Stimulated activated naive CD8-positive, alpha-beta T cell treated with anti-CD3 and anti-CD28 coated beads, Interleukin-15, amount 100 ng/mL, for 72 hours (primary cell): ENCODE measurements at regions not wholly inside any gene's neighbourhood (a gene's known extent, or its start where the extent isn't known, plus 50 kb on each side); places are given as distances from the start of the nearest gene placed in this dataset.
A peak's percentile ranks its signal among the peaks of the same experiment; 100 is the strongest.

Experiments
- ATAC-seq: fragments of 150-1000 bp; cut with Tn5 transposase; 2 replicates; pipeline ENCODE4 v1.10.0; 2021; ENCODE audit warnings: mild to moderate bottlenecking, moderate library complexity
- DNase-seq, 2 donors: peaks; one replicate each; pipeline ENCODE4 v3.0.0; 2021 to 2022
- H3K27ac Mint-ChIP-seq, 2 donors: one replicate each; pipeline ENCODE4 v1.8.0; 2022; ENCODE audit warnings: mild to moderate bottlenecking in 2 of 2, mixed read lengths in 2 of 2, moderate library complexity in 2 of 2
- H3K27me3 Mint-ChIP-seq: one replicate; pipeline ENCODE4 v1.8.0; 2022; ENCODE audit warnings: mixed read lengths
- H3K4me1 Mint-ChIP-seq: one replicate; pipeline ENCODE4 v1.8.0; 2022; ENCODE audit warnings: mild to moderate bottlenecking, mixed read lengths
- H3K4me3 Mint-ChIP-seq, 2 donors: one replicate each; pipeline ENCODE4 v1.8.0; 2022; ENCODE audit warnings: mild to moderate bottlenecking in 2 of 2, mixed read lengths in 2 of 2, moderate library complexity in 1 of 2
- H3K9me3 Mint-ChIP-seq, 2 donors: one replicate each; pipeline ENCODE4 v1.8.0; 2022; ENCODE audit warnings: mixed read lengths in 2 of 2

DNA sequence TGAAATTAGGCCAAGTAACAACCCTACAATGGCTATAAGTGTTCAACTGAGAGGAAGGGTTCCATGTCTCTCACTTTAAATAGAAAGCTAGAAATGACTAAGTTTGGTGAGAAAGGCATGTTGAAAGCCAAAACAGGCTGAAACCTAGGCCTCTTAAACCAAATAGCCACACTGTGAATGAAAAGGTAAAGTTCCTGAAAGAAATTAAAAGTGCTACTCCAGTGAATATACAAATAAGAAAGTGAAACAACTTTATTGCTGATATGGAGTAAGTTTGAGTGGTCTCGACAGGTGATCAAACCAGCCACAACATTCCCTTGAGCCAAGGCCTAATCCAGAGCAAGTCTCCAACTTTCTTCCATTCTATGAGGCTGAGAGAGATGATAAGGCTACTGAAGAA is 209.6 kb downstream of the KLF12 start:
- Mint-ChIP-seq H3K4me3 (peak overlapping the region; percentile 60 to 70), H3K27ac (peak overlapping the region; percentile 56 to 74), H3K4me1 (peaks cover 70% of the 10 kb centered on the region), H3K27me3 (no peaks in the 10 kb centered on the region), H3K9me3 (no peaks in the 10 kb centered on the region)
- ATAC-seq (peak; percentile 92), DNase-seq (peak in 1 of 2 donors; percentile 17)

DNA sequence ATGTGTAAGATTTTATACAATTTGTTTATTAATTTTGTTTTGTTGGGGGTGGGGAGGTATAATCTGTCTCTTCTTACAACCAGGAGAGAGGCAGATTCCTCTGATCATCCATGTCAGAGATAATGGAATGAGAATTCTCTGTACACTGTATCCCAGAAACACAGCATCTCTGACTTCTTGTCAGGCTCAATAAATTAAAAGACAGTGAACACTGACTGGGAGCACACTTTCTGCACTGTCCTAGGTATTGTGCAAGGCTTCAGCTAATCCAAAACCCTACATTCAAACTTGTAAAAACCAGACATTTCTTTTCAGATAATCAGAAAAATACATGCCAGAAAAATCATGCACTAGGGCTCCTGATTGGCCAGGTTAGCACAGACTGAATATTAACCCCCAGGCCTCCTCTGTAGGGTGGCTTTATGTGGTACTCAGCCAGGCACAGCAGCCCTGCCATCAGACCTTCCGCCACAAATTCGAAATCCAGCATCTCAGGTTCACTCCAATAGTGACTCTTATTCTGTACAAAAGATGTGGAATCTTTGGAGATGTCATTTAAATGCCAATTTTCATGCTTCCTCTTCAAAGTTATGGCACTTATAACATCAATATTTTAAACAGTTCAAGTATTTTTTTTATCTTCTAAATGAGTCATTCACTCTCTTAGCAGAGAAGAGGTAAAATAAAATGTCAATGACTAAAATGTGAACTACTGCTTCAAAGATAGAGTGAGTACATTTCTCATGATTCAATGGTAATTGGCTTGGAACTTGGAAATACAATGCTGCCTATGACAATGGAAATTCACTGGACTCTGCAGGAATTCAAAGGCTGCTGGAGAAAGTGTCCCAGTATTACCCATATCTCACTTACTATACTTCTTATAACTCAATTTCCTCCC is 211.5 kb downstream of the KLF12 start:
- H3K27ac Mint-ChIP-seq, result no peak overlapping the region
- H3K27me3 Mint-ChIP-seq, result no peaks in the 10 kb centered on the region
- no peaks in the 10 kb centered on the region for H3K9me3 Mint-ChIP-seq
- peak overlapping the region in 1 of 2 donors; percentile 24 for H3K4me3 Mint-ChIP-seq
- peaks cover 71% of the 10 kb centered on the region for H3K4me1 Mint-ChIP-seq
- ATAC-seq, result peak; percentile 65
- DNase-seq, result no peak

DNA sequence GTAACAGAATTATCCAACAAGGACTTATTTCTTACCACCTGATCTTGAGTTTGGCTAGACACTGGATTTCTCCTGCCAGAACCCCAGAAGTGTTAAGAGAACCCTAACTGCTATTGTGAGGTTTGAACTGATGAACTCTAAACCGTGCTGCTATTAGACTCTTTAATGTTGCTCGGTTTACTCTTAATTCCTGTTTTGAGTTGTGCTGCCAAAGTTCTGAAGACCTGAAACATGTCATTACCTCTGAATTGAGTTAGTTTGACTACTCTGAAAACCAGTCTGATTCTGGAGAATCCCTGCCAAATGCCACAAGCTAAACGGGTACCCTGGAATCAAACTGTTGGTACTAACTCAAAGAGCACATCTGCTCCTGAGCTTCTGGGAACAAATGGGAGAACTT is 215.5 kb downstream of the KLF12 start:
- Mint-ChIP-seq H3K27ac (no peak overlapping the region), H3K27me3 (no peaks in the 10 kb centered on the region), H3K4me1 (peaks cover 48% of the 10 kb centered on the region), H3K4me3 (no peak overlapping the region), H3K9me3 (no peaks in the 10 kb centered on the region)
- no peak for ATAC-seq
- no peak for DNase-seq

DNA sequence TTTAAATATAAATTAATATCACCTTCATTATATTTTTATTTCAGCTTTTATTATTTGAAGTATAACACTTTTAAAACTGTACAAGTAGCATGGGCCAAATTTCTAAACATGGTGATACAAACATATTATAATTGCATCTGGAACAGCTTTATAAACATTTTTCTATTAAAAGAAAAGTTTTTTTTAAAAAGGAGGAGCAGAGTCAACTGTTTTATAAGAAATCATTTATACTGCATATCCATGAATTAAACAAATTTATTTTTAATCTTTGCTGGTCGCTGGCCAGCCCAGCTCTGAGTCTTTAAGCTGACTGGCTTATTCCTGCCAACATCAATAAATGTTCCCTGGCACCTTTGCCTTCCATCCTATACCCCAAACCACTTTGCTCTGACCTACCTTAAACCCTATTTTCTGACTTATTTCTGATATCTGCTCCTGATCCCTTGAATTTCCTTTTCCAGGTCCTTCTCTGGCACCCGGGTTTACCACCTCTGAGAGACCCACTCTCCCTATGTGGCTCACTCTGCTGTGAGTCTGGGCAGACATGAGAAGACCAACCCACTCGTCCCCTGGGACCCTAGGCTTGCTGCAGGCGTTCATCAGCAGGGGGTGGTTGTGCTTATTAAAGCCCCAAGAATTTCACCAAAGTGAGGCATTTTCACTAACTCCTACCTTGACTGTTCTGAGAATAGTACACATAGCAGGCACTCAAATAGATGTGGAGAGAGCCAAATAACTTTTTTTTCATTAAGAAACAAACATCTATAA is 220.3 kb downstream of the KLF12 start:
- DNase-seq (no peak), ATAC-seq (no peak)
- Mint-ChIP-seq H3K27ac (no peak overlapping the region), H3K4me1 (peaks cover 20% of the 10 kb centered on the region), H3K27me3 (no peaks in the 10 kb centered on the region), H3K9me3 (no peaks in the 10 kb centered on the region), H3K4me3 (no peak overlapping the region)

DNA sequence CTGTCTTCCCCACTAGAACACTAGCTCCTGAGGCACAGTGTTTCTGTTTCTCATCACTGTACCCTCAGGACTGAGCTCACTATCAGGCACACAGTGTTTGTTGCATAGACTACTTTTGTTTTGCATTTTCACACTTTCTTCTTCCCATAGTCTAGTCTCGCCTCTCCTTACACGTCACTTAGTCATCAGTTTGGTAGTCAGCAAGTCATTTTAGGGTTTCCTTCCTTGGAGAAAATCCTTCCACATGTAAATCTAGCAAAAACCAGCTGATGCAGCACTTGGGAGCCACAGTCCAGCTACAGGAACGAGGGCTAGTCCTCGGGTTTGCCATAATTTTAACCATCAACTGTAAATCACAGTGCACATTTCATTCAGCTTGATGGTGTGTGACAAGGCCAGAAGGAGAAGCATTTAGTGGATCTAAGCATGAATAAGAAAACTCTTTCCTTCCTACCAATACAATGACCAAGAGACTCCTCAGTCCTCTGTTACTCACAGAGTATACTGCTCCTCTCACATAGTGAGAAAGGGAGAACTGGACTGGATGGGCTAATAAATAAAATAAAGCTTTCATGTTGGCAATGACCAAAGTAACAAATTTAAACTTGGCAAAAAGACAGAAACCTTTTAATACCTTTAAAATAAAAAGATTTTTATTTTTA is 221.0 kb downstream of the KLF12 start:
- Mint-ChIP-seq H3K4me1 (peaks cover 13% of the 10 kb centered on the region), H3K27ac (peak overlapping the region in 1 of 2 donors; percentile 64), H3K9me3 (no peaks in the 10 kb centered on the region), H3K27me3 (no peaks in the 10 kb centered on the region), H3K4me3 (no peak overlapping the region)
- ATAC-seq (peak; percentile 72), DNase-seq (no peak)

DNA sequence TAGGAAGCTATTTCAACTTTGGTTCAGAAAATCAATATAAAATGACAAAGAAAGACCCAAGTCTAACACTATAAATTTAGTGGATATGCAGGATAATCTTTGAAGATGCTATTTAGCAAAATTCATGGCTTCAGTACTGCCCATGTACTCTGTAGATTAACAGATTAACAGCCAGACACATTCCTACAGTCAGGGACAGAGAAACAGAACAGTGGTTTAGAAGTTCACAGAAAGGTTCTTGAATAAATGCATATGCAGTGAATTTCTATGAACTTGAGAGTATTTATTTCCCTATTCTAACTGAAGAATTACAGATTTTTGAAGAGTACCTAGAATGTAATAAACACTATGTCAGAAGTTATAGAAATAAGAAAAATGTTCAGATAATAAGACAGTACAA is 222.8 kb downstream of the KLF12 start:
- peaks cover 10% of the 10 kb centered on the region for H3K4me1 Mint-ChIP-seq
- no peak overlapping the region for H3K4me3 Mint-ChIP-seq
- no peak overlapping the region for H3K27ac Mint-ChIP-seq
- no peak for ATAC-seq
- no peaks in the 10 kb centered on the region for H3K27me3 Mint-ChIP-seq
- no peaks in the 10 kb centered on the region for H3K9me3 Mint-ChIP-seq
- DNase-seq, result no peak

DNA sequence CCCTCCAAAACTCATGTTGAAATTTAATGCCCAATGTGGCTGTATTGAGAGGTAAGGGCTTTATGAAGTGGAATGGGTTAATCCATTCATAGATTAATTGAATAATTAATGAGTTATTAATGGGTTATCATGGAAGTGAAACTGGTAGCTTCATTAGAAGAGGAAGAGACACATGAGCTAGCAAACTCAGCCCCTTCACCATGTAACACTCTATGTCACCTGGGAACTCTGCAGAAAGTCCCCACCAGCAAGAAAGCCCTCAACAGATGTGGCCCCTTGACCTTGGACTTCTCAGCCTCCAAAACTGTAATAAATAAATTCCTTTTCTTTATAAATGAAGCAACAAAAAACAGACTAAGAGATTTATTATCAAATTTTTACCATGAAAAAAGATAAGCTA is 223.5 kb downstream of the KLF12 start:
- peaks cover 10% of the 10 kb centered on the region for H3K4me1 Mint-ChIP-seq

DNA sequence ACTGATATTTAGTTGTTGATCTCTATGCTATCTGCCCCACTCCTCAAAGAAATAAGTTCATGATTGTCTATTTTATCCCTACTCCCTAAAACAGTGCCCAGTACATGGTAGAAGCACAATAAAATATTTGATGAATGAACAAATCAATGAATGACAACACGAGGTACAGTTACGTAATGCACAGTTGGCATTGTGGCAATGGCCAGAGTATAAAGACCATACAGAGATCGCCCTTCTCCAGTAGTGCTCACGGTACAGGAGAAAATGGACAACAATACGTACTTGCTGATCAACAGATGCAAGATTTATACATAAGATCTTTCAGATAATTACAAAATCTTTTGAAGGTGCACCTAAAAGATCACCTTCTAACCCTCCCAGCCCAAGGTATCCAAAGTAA is 225.4 kb downstream of the KLF12 start:
- peak overlapping the region in 1 of 2 donors; percentile 28 for H3K27ac Mint-ChIP-seq
- no peaks in the 10 kb centered on the region for H3K27me3 Mint-ChIP-seq
- H3K9me3 Mint-ChIP-seq, result no peaks in the 10 kb centered on the region
- ATAC-seq (no peak), DNase-seq (no peak)
- no peak overlapping the region for H3K4me3 Mint-ChIP-seq
- peaks cover 10% of the 10 kb centered on the region for H3K4me1 Mint-ChIP-seq

More for the DNA sequence above, 223.5 kb downstream of the KLF12 start:
- Mint-ChIP-seq H3K27me3 (no peaks in the 10 kb centered on the region), H3K4me3 (no peak overlapping the region), H3K27ac (no peak overlapping the region), H3K9me3 (no peaks in the 10 kb centered on the region)
- no peak for ATAC-seq
- no peak for DNase-seq

DNA sequence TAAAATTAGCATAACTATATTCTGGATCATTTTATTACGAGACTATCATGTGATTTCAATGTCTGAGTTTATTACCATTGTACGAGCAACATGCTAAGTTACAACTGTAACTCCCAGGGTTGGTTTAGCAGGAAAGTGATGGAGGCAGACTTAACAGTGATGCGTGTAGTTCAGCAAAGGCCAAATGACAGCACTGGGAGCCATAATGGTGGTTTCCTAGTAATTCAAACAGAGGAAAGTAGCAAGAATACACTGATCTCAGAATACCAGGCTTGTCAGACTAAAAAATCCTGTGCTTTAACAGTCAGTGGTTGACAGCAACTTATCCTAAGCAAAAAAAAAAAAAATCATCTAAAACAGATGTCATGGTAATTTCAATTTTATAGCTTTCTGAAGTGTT is 229.6 kb downstream of the KLF12 start:
- H3K9me3 Mint-ChIP-seq, result no peaks in the 10 kb centered on the region
- no peak for DNase-seq
- H3K27ac Mint-ChIP-seq, result no peak overlapping the region
- no peak overlapping the region for H3K4me3 Mint-ChIP-seq
- no peak for ATAC-seq
- H3K27me3 Mint-ChIP-seq, result no peaks in the 10 kb centered on the region
- H3K4me1 Mint-ChIP-seq, result peaks cover 7% of the 10 kb centered on the region

DNA sequence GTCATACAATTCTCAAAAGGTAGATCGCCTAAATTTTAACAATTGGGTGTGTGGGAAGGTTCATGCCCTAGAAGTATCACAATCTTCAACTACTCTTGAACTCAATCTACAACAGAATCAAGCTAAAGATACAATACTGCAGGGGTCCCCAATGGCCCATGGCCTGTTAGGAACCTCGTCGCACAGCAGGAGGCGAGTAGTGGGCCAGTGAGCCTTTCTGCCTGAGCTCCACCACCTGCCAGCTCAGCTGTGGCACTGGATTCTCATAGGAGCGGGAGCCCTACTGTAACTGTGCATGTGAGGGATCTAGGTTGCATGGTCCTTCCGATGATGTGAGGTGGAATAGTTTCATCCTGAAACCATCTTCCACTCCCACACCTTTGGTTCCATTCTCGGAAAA is 230.6 kb downstream of the KLF12 start:
- Mint-ChIP-seq H3K4me1 (peaks cover 7% of the 10 kb centered on the region), H3K27me3 (no peaks in the 10 kb centered on the region), H3K27ac (no peak overlapping the region), H3K4me3 (no peak overlapping the region), H3K9me3 (no peaks in the 10 kb centered on the region)
- DNase-seq, result no peak
- no peak for ATAC-seq

DNA sequence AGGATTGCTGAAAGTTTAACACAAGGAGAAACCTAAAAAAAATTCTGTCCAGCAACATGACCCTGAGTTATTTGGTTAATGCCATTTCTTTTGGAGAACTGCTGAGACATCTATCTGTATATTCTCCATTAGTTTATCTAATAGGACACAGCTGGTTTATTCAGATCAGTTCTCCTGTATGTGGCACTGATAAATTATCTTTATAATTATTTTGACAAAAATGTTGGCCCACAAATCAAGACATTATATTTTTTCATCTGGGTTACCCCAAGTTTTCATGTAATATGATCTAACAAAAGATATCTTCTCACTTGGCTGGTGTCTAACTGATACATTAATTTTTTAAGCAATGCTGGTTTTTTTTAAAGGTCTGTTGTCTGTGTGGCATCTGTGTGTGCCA is 231.4 kb downstream of the KLF12 start:
- Mint-ChIP-seq H3K27ac (peak overlapping the region in 1 of 2 donors; percentile 10), H3K27me3 (no peaks in the 10 kb centered on the region), H3K4me1 (peaks cover 12% of the 10 kb centered on the region), H3K4me3 (no peak overlapping the region), H3K9me3 (no peaks in the 10 kb centered on the region)
- DNase-seq (no peak), ATAC-seq (no peak)

DNA sequence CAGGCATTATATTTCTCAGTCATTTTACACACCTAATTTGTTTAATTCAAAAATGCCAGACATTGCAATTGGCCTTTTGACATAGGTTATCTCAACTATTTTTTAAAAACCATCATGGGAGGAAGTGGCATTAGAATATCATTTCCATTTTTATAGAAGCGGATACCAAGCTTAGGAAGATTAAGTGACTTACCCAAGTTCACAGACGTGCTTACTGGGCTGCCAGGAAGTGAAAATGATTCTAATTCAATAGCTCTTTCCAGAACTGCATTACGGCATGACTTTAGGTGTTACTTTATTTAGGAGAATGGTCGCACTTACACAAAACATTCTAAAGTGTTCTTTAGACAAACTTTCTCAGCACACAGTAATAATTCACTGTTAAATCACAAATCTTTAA is 231.9 kb downstream of the KLF12 start:
- Mint-ChIP-seq H3K4me1 (peaks cover 18% of the 10 kb centered on the region), H3K27me3 (no peaks in the 10 kb centered on the region), H3K4me3 (no peak overlapping the region), H3K9me3 (no peaks in the 10 kb centered on the region), H3K27ac (no peak overlapping the region)
- ATAC-seq (no peak), DNase-seq (no peak)

DNA sequence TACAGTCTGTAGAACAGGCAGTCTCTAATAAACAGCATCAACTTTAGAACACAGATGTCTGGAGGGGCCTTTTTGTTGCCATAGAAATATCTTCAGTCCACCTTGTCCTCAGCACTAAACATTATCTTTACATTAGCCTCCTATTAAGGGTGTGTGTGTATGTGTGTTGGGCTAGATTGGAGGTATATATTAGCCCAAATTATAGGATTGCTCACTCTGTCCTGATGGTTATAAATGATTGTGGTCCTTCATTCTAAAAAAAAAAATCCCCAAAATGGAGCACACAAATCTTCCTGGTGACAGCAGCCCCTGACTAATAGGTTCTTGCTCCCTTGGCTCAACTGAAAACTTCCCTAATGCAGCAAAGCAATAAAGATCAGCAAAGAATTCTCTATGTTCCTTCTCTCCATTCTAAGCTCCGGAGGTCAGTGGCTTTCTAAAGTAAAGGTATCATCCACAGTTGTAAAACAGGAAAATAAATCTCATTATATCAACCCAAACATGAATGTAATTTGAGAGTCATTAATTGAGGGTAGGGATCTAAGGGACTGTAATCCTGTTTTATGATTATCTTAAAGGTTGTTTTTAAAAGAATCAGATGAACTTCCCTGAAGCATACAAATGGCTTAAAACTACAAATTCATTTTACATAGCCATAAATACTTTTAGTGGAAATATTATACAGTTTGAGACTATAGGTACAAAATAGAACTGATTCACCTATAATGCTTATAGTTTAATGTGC is 232.7 kb downstream of the KLF12 start:
- Mint-ChIP-seq H3K27me3 (no peaks in the 10 kb centered on the region), H3K27ac (no peak overlapping the region), H3K4me3 (no peak overlapping the region), H3K4me1 (peaks cover 18% of the 10 kb centered on the region), H3K9me3 (no peaks in the 10 kb centered on the region)
- DNase-seq (no peak), ATAC-seq (no peak)

DNA sequence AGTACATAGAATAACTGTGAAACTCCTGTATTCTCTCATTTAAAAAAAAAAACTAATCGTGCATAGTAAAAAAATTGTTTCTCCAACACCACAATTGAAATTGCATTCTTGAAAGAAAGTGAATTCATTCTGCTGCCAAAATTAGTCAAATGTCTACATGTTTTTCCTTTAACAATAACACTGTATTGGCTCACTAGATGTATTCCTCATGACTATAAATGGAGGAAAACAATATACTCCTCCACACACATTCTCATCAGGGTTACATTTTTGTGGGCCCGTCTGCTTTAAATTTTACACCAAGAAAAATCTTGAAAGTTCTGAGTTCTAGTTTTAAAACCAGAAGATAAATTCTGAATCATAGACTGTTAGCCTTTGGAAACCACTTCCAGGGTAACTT is 233.6 kb downstream of the KLF12 start:
- H3K4me3 Mint-ChIP-seq, result no peak overlapping the region
- no peaks in the 10 kb centered on the region for H3K9me3 Mint-ChIP-seq
- H3K27me3 Mint-ChIP-seq, result no peaks in the 10 kb centered on the region
- ATAC-seq, result no peak
- no peak for DNase-seq
- no peak overlapping the region for H3K27ac Mint-ChIP-seq
- H3K4me1 Mint-ChIP-seq, result peaks cover 21% of the 10 kb centered on the region

DNA sequence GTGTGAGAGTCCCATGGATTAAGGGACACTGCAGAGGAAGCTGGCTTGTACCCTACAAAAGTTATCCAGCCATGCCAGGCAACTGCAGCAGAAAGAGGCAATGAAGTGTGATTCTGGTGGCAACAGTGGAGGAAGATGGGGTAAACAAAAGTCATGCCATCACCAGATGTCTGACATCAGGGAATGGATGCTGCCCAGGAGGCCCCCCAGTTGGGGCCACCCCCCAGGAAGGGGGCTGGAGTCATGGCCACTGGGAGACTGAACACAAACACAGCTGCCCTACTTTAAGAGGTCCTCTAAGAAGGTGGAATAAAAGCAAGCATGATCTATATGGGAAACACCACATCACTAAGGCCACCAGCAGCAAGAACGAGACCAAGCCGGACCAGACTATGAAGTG is 235.3 kb downstream of the KLF12 start:
- Mint-ChIP-seq H3K4me1 (peaks cover 31% of the 10 kb centered on the region), H3K4me3 (no peak overlapping the region), H3K27me3 (no peaks in the 10 kb centered on the region), H3K9me3 (no peaks in the 10 kb centered on the region), H3K27ac (no peak overlapping the region)
- no peak for ATAC-seq
- DNase-seq, result no peak
